ENCODE measurements at regions not wholly inside any gene's neighbourhood (a gene's known extent, or its start where the extent isn't known, plus 50 kb on each side); places are given as distances from the start of the nearest gene placed in this dataset.
"Not testable (repeated sequence)": the region's sequence is repeated elsewhere in the genome, so short reads cannot be mapped to it uniquely, and the experiment has no call there.

- intact Hi-C loops (cut with micrococcal nuclease; ENCODE audit: unreplicated experiment), result no loop called here
- DNase-seq, result no peak
- no peak overlapping the region for H3K27ac Mint-ChIP-seq (ENCODE audit: unreplicated experiment)
- TF ChIP-seq, protein P1, sequence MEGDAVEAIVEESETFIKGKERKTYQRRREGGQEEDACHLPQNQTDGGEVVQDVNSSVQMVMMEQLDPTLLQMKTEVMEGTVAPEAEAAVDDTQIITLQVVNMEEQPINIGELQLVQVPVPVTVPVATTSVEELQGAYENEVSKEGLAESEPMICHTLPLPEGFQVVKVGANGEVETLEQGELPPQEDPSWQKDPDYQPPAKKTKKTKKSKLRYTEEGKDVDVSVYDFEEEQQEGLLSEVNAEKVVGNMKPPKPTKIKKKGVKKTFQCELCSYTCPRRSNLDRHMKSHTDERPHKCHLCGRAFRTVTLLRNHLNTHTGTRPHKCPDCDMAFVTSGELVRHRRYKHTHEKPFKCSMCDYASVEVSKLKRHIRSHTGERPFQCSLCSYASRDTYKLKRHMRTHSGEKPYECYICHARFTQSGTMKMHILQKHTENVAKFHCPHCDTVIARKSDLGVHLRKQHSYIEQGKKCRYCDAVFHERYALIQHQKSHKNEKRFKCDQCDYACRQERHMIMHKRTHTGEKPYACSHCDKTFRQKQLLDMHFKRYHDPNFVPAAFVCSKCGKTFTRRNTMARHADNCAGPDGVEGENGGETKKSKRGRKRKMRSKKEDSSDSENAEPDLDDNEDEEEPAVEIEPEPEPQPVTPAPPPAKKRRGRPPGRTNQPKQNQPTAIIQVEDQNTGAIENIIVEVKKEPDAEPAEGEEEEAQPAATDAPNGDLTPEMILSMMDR (IDR thresholded peaks at IDR 0.05; ENCODE audit: unreplicated experiment), result no peak
- H3K27me3 Mint-ChIP-seq (ENCODE audit: unreplicated experiment), result no peaks in the 10 kb centered on the region
- H3K4me3 Mint-ChIP-seq (ENCODE audit: low read depth, unreplicated experiment), result no peak overlapping the region
- no peaks in the 10 kb centered on the region for H3K36me3 Mint-ChIP-seq (ENCODE audit: insufficient read depth, unreplicated experiment)
- CTCF ChIA-PET, result interaction anchor here (0.6 kb wide), 1 partner anchor 1998 kb away, joined by 4 read pairs; no protein-coding TSS in a partner anchor
- H3K9me3 Mint-ChIP-seq (ENCODE audit: low read depth, unreplicated experiment), result peaks cover 3% of the 10 kb centered on the region
- H3K4me1 Mint-ChIP-seq (ENCODE audit: low read depth, unreplicated experiment), result peaks cover 26% of the 10 kb centered on the region
- BruUV-seq (replicated peaks), result no TSS peak
These were observed 56.5 kb upstream of the PAPSS2 start for GRCh38 chr10:87603196-87603595.

DNA sequence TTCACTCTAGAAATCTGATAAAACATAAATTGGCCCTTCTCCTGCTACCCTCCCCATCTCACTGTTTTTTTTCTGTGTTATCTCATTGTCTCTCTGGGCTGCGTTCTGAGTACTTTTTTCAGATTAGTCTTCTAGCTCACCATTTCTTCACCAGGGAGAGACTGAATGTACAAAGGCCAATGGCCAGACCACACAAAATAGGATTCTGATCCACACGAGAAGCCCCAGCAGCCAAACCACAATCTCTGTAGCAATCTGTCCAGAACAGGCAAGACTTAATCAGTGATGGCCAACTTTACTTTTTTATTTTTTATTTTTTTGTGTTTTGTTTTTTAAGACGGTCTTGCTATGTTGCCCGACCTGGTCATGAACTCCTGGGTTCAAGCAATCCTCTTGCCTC, 55.9 kb upstream of the PAPSS2 start:
- no peak for DNase-seq
- BruUV-seq (replicated peaks), result no TSS peak
- H3K36me3 Mint-ChIP-seq (ENCODE audit: insufficient read depth, unreplicated experiment), result no peaks in the 10 kb centered on the region
- peaks cover 26% of the 10 kb centered on the region for H3K4me1 Mint-ChIP-seq (ENCODE audit: low read depth, unreplicated experiment)
- intact Hi-C loops (cut with micrococcal nuclease; ENCODE audit: unreplicated experiment), result no loop called here
- H3K4me3 Mint-ChIP-seq (ENCODE audit: low read depth, unreplicated experiment), result no peak overlapping the region
- H3K27ac Mint-ChIP-seq (ENCODE audit: unreplicated experiment), result no peak overlapping the region
- TF ChIP-seq, protein P1 (IDR thresholded peaks at IDR 0.05; ENCODE audit: unreplicated experiment), result no peak
- no peaks in the 10 kb centered on the region for H3K27me3 Mint-ChIP-seq (ENCODE audit: unreplicated experiment)
- CTCF ChIA-PET, result no interaction called here
- peaks cover 3% of the 10 kb centered on the region for H3K9me3 Mint-ChIP-seq (ENCODE audit: low read depth, unreplicated experiment)

- Mint-ChIP-seq H3K27ac (ENCODE audit: unreplicated experiment) (no peak overlapping the region), H3K9me3 (ENCODE audit: low read depth, unreplicated experiment) (peaks cover 5% of the 10 kb centered on the region), H3K27me3 (ENCODE audit: unreplicated experiment) (no peaks in the 10 kb centered on the region), H3K4me1 (ENCODE audit: low read depth, unreplicated experiment) (peaks cover 26% of the 10 kb centered on the region), H3K4me3 (ENCODE audit: low read depth, unreplicated experiment) (no peak overlapping the region), H3K36me3 (ENCODE audit: insufficient read depth, unreplicated experiment) (no peaks in the 10 kb centered on the region)
- no peak for DNase-seq
- BruUV-seq (replicated peaks), result no TSS peak
- intact Hi-C loops (cut with micrococcal nuclease; ENCODE audit: unreplicated experiment), result no loop called here
- CTCF ChIA-PET, result no interaction called here
- TF ChIP-seq, protein P1 (IDR thresholded peaks at IDR 0.05; ENCODE audit: unreplicated experiment), result no peak
These were observed 53.9 kb upstream of the PAPSS2 start for GRCh38 chr10:87605628-87606251.

DNA sequence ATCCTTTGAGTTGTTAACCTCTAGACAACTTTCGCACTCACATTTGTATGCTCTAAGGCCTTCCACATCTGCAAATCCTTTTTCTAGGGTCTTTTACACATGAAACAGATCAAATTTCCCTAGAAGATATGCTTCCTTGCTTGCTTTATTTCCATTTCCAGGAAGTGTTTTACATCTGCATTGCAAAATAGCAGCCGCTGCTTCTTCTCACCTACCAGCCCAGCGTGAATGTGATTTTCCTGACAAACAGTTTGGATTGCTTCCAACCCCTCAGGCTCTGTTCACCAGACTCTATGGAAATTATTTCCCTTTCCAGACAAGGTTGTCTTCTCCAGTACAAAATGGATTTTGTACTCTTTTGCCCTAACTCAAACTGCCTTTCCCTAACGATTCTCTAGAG, 50.9 kb upstream of the PAPSS2 start:
- no peak for DNase-seq

GRCh38 chr10:87609563-87609962, 50.1 kb upstream of the PAPSS2 start:
- CTCF ChIA-PET; H3K36me3 Mint-ChIP-seq (ENCODE audit: insufficient read depth, unreplicated experiment); H3K9me3 Mint-ChIP-seq (ENCODE audit: low read depth, unreplicated experiment); intact Hi-C loops (cut with micrococcal nuclease; ENCODE audit: unreplicated experiment); H3K4me3 Mint-ChIP-seq (ENCODE audit: low read depth, unreplicated experiment); H3K27me3 Mint-ChIP-seq (ENCODE audit: unreplicated experiment); DNase-seq; BruUV-seq (replicated peaks); H3K27ac Mint-ChIP-seq (ENCODE audit: unreplicated experiment): not testable (repeated sequence)
- peaks cover 16% of the 10 kb centered on the region for H3K4me1 Mint-ChIP-seq (ENCODE audit: low read depth, unreplicated experiment)

More for the DNA sequence above, 50.9 kb upstream of the PAPSS2 start:
- no peaks in the 10 kb centered on the region for H3K27me3 Mint-ChIP-seq (ENCODE audit: unreplicated experiment)
- CTCF ChIA-PET, result no interaction called here
- intact Hi-C loops (cut with micrococcal nuclease; ENCODE audit: unreplicated experiment), result no loop called here
- no TSS peak for BruUV-seq (replicated peaks)
- no peaks in the 10 kb centered on the region for H3K36me3 Mint-ChIP-seq (ENCODE audit: insufficient read depth, unreplicated experiment)
- H3K27ac Mint-ChIP-seq (ENCODE audit: unreplicated experiment), result no peak overlapping the region
- peaks cover 19% of the 10 kb centered on the region for H3K4me1 Mint-ChIP-seq (ENCODE audit: low read depth, unreplicated experiment)
- H3K9me3 Mint-ChIP-seq (ENCODE audit: low read depth, unreplicated experiment), result peaks cover 5% of the 10 kb centered on the region
- TF ChIP-seq, protein P1 (IDR thresholded peaks at IDR 0.05; ENCODE audit: unreplicated experiment), result no peak
- no peak overlapping the region for H3K4me3 Mint-ChIP-seq (ENCODE audit: low read depth, unreplicated experiment)

Data from Calu3 (cell line).